ENCODE measurements at regions not wholly inside any gene's neighbourhood (a gene's known extent, or its start where the extent isn't known, plus 50 kb on each side); places are given as distances from the start of the nearest gene placed in this dataset.

- no peak for FAIRE-seq
- Histone ChIP-seq H3K36me3 (ENCODE audit: control insufficient read depth, insufficient read depth, low read length) (no peaks in the 10 kb centered on the region), H3K4me3 (ENCODE audit: low read depth, low read length) (no peak overlapping the region), H3K27me3 (ENCODE audit: control insufficient read depth, insufficient read depth, low read length) (no peaks in the 10 kb centered on the region)
- peak; percentile 84 for DNase-seq (ENCODE audit: low read depth)
- no peak for TF ChIP-seq CTCF (IDR thresholded peaks at IDR 0.05; ENCODE audit: insufficient read depth, low read length, severe bottlenecking)
Measured at GRCh38 chr2:118718921-118719320, 128.5 kb downstream of the EN1 start.

GRCh38 chr2:118716102-118716501 is 131.3 kb downstream of the EN1 start:
- Histone ChIP-seq H3K36me3 (ENCODE audit: control insufficient read depth, insufficient read depth, low read length) (no peaks in the 10 kb centered on the region), H3K4me3 (ENCODE audit: low read depth, low read length) (no peak overlapping the region), H3K27me3 (ENCODE audit: control insufficient read depth, insufficient read depth, low read length) (no peaks in the 10 kb centered on the region)
- DNase-seq (ENCODE audit: low read depth) (no peak), FAIRE-seq (no peak)
- no peak for TF ChIP-seq CTCF (IDR thresholded peaks at IDR 0.05; ENCODE audit: insufficient read depth, low read length, severe bottlenecking)

GRCh38 chr2:118714118-118714517 is 133.3 kb downstream of the EN1 start:
- FAIRE-seq (no peak), DNase-seq (ENCODE audit: low read depth) (no peak)
- H3K36me3 ChIP-seq (ENCODE audit: control insufficient read depth, insufficient read depth, low read length): no peaks in the 10 kb centered on the region
- no peak overlapping the region for H3K4me3 ChIP-seq (ENCODE audit: low read depth, low read length)
- no peak for TF ChIP-seq CTCF (IDR thresholded peaks at IDR 0.05; ENCODE audit: insufficient read depth, low read length, severe bottlenecking)
- no peaks in the 10 kb centered on the region for H3K27me3 ChIP-seq (ENCODE audit: control insufficient read depth, insufficient read depth, low read length)

GRCh38 chr2:118711603-118712002 is 135.8 kb downstream of the EN1 start:
- H3K36me3 ChIP-seq (ENCODE audit: control insufficient read depth, insufficient read depth, low read length): no peaks in the 10 kb centered on the region
- no peak for FAIRE-seq
- no peaks in the 10 kb centered on the region for H3K27me3 ChIP-seq (ENCODE audit: control insufficient read depth, insufficient read depth, low read length)
- no peak for DNase-seq (ENCODE audit: low read depth)
- TF ChIP-seq CTCF (IDR thresholded peaks at IDR 0.05; ENCODE audit: insufficient read depth, low read length, severe bottlenecking): no peak
- H3K4me3 ChIP-seq (ENCODE audit: low read depth, low read length): no peak overlapping the region

GRCh38 chr2:118710481-118710880 is 137.0 kb downstream of the EN1 start:
- no peak for TF ChIP-seq CTCF (IDR thresholded peaks at IDR 0.05; ENCODE audit: insufficient read depth, low read length, severe bottlenecking)
- Histone ChIP-seq H3K36me3 (ENCODE audit: control insufficient read depth, insufficient read depth, low read length) (no peaks in the 10 kb centered on the region), H3K27me3 (ENCODE audit: control insufficient read depth, insufficient read depth, low read length) (no peaks in the 10 kb centered on the region), H3K4me3 (ENCODE audit: low read depth, low read length) (no peak overlapping the region)
- FAIRE-seq (no peak), DNase-seq (ENCODE audit: low read depth) (no peak)

- TF ChIP-seq CTCF (IDR thresholded peaks at IDR 0.05; ENCODE audit: insufficient read depth, low read length, severe bottlenecking): no peak
- no peaks in the 10 kb centered on the region for H3K36me3 ChIP-seq (ENCODE audit: control insufficient read depth, insufficient read depth, low read length)
- no peak for FAIRE-seq
- H3K27me3 ChIP-seq (ENCODE audit: control insufficient read depth, insufficient read depth, low read length): no peaks in the 10 kb centered on the region
- H3K4me3 ChIP-seq (ENCODE audit: low read depth, low read length): no peak overlapping the region
- no peak for DNase-seq (ENCODE audit: low read depth)
Measured at GRCh38 chr2:118709786-118710185, 137.7 kb downstream of the EN1 start.

Data from bronchial epithelial cell (primary cell).